OCI-LY1 (cell line): ENCODE measurements at regions not wholly inside any gene's neighbourhood (a gene's known extent, or its start where the extent isn't known, plus 50 kb on each side); places are given as distances from the start of the nearest gene placed in this dataset.

ENCODE experiments used
- H2AFZ ChIP-seq: fragments of 200-600 bp; sonication (generic), shearing (Covaris generic); 2 replicates; pipeline ENCODE4 v1.6.0; 2014; ENCODE audit warnings: antibody characterized with exemption, mild to moderate bottlenecking, low read length
- H3F3A ChIP-seq: fragments of 200-600 bp; sonication (generic), shearing (Covaris generic); 2 replicates; pipeline ENCODE4 v1.6.0; 2014; ENCODE audit warnings: mild to moderate bottlenecking, antibody characterized with exemption, low read length, moderate library complexity; ENCODE audit not compliant: insufficient read depth
- H3K27ac ChIP-seq: fragments of 200-600 bp; sonication (generic); 2 replicates; pipeline ENCODE4 v1.5.1; 2014; ENCODE audit warnings: low read length, mixed run types, mild to moderate bottlenecking, low read depth; ENCODE audit not compliant: poor library complexity, severe bottlenecking
- H3K27me3 ChIP-seq: fragments of 200-600 bp; sonication (generic); 2 replicates; pipeline ENCODE4 v1.6.0; 2014; ENCODE audit warnings: antibody characterized with exemption, mild to moderate bottlenecking, low read length, moderate library complexity; ENCODE audit not compliant: insufficient read depth
- H3K36me3 ChIP-seq: fragments of 200-600 bp; sonication (generic); 2 replicates; pipeline ENCODE4 v1.6.1; 2014; ENCODE audit warnings: mild to moderate bottlenecking, antibody characterized with exemption, low read length, moderate library complexity, mixed read lengths; ENCODE audit not compliant: insufficient read depth
- H3K4me1 ChIP-seq: fragments of 200-600 bp; sonication (generic); 2 replicates; pipeline ENCODE4 v1.5.1; 2014; ENCODE audit warnings: mild to moderate bottlenecking, low read length, moderate library complexity; ENCODE audit not compliant: insufficient read depth, severe bottlenecking
- H3K4me2 ChIP-seq: fragments of 200-600 bp; sonication (generic), shearing (Covaris generic); 2 replicates; pipeline ENCODE4 v1.6.1; 2014; ENCODE audit warnings: low read length
- H3K4me3 ChIP-seq: fragments of 200-600 bp; sonication (generic); 2 replicates; pipeline ENCODE4 v1.5.1; 2014; ENCODE audit warnings: low read length, low read depth, mild to moderate bottlenecking, mixed read lengths; ENCODE audit not compliant: poor library complexity, severe bottlenecking
- H3K79me2 ChIP-seq: fragments of 200-600 bp; shearing (Covaris generic); 2 replicates; pipeline ENCODE4 v1.6.1; 2016; ENCODE audit warnings: mixed run types, low read length, mixed read lengths; ENCODE audit not compliant: insufficient read depth
- H3K9ac ChIP-seq: fragments of 200-600 bp; sonication (generic), shearing (Covaris generic); 2 replicates; pipeline ENCODE4 v1.6.1; 2014; ENCODE audit warnings: mild to moderate bottlenecking, low read length, mixed read lengths
- H3K9me2 ChIP-seq: fragments of 200-600 bp; sonication (generic), shearing (Covaris generic); 2 replicates; pipeline ENCODE4 v1.6.1; 2014; ENCODE audit warnings: low read depth, mild to moderate bottlenecking, low read length, mixed read lengths
- H3K9me3 ChIP-seq: fragments of 200-600 bp; shearing (Covaris generic); 2 replicates; pipeline ENCODE4 v1.6.1; 2014; ENCODE audit warnings: low read length, mixed read lengths
- H4K20me1 ChIP-seq: fragments of 200-600 bp; sonication (generic), shearing (Covaris generic); 2 replicates; pipeline ENCODE4 v1.6.0; 2016; ENCODE audit warnings: mild to moderate bottlenecking, low read length; ENCODE audit not compliant: insufficient read depth
- CTCF ChIP-seq: fragments of 200-600 bp; sonication (generic), shearing (Covaris generic); IDR thresholded peaks from 2 replicates; pipeline ENCODE4 v1.5.1; 2017; ENCODE audit warnings: mild to moderate bottlenecking, antibody characterized with exemption, low read length, moderate library complexity, mixed read lengths
- EZH2 ChIP-seq: fragments of 200-600 bp; sonication (generic), shearing (Covaris generic); IDR thresholded peaks from 2 replicates; pipeline ENCODE4 v1.8.0; 2017; ENCODE audit warnings: borderline replicate concordance, mixed run types, mild to moderate bottlenecking, antibody characterized with exemption, low read length, moderate library complexity, mixed read lengths

GRCh38 chr16:11403534-11403795 is 58.2 kb downstream of the RMI2 start:
- no peak for TF ChIP-seq CTCF
- no peak for TF ChIP-seq EZH2
- H2AFZ ChIP-seq, result no peak overlapping the region
- no peak overlapping the region for H3K9ac ChIP-seq
- H3K36me3 ChIP-seq, result no peaks in the 10 kb centered on the region
- no peaks in the 10 kb centered on the region; the same call in 1 of the 2 replicates for H3K27me3 ChIP-seq
- no peaks in the 10 kb centered on the region for H4K20me1 ChIP-seq
- no peaks in the 10 kb centered on the region for H3K9me2 ChIP-seq
- no peaks in the 10 kb centered on the region for H3K9me3 ChIP-seq
- no peaks in the 10 kb centered on the region for H3F3A ChIP-seq
- H3K4me3 ChIP-seq, result no peak overlapping the region
- H3K79me2 ChIP-seq, result no peaks in the 10 kb centered on the region
- H3K27ac ChIP-seq, result no peak overlapping the region
- H3K4me2 ChIP-seq, result no peak overlapping the region
- no peaks in the 10 kb centered on the region for H3K4me1 ChIP-seq

- Histone ChIP-seq H3K79me2 (no peaks in the 10 kb centered on the region), H3K27ac (no peak overlapping the region), H3K4me1 (no peaks in the 10 kb centered on the region), H3K9me2 (no peaks in the 10 kb centered on the region), H3K4me3 (no peak overlapping the region), H3K4me2 (no peak overlapping the region), H3F3A (no peaks in the 10 kb centered on the region), H3K9me3 (no peaks in the 10 kb centered on the region), H2AFZ (no peak overlapping the region), H3K9ac (no peak overlapping the region), H4K20me1 (no peaks in the 10 kb centered on the region), H3K27me3 (no peaks in the 10 kb centered on the region; the same call in 1 of the 2 replicates), H3K36me3 (no peaks in the 10 kb centered on the region)
- TF ChIP-seq EZH2, result no peak
- no peak for TF ChIP-seq CTCF
Measured at GRCh38 chr16:11403920-11404319, 58.7 kb downstream of the RMI2 start.

GRCh38 chr16:11404603-11405002 is 59.3 kb downstream of the RMI2 start:
- H3K9me2 ChIP-seq, result no peaks in the 10 kb centered on the region
- no peak overlapping the region for H3K9ac ChIP-seq
- no peaks in the 10 kb centered on the region for H3K9me3 ChIP-seq
- no peak overlapping the region for H3K4me3 ChIP-seq
- H3K27ac ChIP-seq, result no peak overlapping the region
- no peaks in the 10 kb centered on the region for H3K79me2 ChIP-seq
- H3K4me2 ChIP-seq, result no peak overlapping the region
- no peaks in the 10 kb centered on the region; the same call in 1 of the 2 replicates for H3K27me3 ChIP-seq
- H3F3A ChIP-seq, result no peaks in the 10 kb centered on the region
- no peak for TF ChIP-seq CTCF
- no peak for TF ChIP-seq EZH2
- no peak overlapping the region for H2AFZ ChIP-seq
- no peaks in the 10 kb centered on the region for H4K20me1 ChIP-seq
- no peaks in the 10 kb centered on the region for H3K4me1 ChIP-seq
- no peaks in the 10 kb centered on the region for H3K36me3 ChIP-seq
